ENCODE measurements at regions not wholly inside any gene's neighbourhood (a gene's known extent, or its start where the extent isn't known, plus 50 kb on each side); places are given as distances from the start of the nearest gene placed in this dataset.

DNA sequence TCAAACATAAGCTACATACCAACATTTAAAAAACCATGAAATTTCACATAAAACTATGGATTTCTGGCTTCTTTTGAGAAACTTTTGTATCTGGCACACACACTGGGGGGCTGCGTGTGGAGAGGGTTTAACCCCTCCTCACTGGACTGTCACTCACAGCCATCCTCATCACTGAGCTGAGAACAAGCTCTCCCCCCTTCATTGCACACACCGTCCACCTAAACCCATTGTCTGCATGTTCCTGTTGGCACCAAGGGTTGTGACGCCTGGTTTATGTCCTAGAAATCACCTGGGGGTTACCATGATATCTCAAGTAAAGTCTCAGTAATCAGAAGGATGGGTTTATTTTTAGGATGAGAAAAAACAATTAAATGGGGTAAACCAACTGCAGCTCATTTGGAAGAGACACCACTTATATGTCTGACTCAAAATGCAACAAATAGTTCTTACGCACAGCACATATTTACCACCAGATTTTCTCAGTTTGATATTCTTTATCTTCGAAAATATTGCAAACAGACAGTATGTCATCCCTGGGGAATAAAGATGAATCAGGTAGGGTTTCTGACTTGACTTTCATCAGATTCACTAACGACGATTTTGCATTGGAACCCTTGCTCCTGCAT, 218.5 kb upstream of the KLF6 start:
- DNase-seq = no peak

DNA sequence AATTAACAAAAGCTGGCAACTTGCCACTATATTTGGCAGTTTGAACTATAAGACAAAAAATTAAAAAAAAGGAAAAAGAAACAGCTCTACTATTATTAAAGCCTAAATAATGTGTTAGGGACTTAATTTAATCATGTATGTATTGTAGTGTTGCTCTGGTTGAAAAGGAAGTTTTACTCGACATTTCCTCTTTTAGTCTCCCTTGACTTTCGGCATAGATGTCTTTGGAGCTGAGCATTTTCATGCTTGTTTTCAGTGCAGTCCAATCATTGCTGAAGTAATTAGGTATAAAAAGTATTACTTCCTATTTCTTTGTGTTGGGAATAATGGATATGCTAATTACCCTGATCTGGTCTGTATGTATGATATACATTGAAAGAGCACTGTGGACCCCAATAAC, 216.8 kb upstream of the KLF6 start:
- no peak for DNase-seq

DNA sequence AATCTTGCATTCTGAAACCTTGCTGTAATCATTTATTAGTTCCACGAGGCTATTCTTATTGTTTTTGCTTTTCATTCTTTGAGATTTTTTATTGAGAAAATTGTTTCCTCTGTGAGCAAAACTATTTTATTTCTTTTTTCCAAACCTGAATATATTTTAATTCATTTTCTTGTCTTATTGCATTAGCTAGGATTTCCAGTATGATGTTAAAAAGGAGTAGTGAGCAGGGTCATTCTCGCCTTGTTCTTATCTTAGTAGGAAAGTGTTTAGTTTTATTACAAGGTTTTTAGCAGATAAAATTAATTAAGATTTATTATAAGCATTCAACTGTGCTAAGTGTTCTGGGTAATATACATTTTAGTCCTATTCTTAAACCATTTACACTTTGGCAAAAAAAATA, 214.6 kb upstream of the KLF6 start:
- DNase-seq = no peak

DNA sequence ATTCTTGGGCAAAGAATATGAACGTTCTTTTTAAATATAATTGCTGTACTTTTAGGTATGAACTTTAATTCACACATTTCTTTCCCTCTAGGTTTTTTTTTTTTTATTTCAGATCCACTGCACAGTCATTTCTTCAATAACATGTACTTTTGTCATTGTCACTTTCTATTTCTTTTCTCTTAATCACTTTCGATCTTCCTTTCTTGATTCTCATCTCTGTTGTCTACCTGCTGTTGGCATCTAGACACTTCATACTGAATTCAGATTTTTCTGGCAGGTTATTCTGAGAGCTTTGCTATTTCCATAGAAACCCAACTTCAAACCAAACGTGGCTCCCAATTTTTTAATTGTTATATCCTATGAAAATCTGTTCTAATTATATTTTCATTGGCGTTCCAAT, 211.7 kb upstream of the KLF6 start:
- DNase-seq = no peak

DNA sequence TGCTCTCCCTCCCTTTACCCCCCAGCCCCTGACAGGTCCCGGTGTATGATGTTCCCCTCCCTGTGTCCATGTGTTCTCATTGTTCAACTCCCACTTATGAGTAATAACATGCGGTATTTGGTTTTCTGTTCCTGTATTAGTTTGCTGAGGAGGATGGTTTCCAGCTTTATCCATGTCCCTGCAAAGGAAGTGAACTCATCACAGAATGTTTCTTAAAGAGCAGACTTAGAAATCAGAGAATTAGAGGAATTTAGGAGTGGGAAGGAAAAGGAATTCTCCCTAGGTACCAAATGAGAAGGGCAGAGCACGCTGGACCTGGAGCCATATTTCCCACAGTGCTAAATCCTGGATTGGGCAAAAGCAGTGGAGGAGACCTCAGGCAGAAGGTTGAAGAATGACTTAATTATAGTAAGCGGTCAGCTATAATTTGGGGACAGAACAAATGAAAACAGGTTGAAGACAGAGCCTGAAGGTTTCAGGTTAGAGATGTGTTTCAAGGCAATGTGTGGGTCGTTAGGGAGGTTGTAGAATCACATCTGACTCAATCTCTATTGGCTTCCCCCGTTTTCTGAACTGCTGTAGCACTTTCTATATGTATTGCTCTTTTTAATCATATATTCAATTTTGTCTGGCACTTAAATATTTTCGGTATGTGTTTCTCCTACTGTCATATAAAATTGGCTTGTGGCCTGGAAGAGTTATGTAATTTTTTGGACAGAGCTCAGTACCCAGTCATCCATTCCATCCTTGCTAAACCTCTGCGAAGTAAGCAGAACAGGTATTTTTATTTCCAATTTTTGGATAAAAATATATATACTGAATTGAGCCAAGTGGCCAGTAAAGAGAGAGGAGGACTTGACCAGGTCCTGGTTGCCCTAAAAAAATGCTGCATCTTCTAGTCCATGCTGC, 210.5 kb upstream of the KLF6 start:
- no peak for DNase-seq

DNA sequence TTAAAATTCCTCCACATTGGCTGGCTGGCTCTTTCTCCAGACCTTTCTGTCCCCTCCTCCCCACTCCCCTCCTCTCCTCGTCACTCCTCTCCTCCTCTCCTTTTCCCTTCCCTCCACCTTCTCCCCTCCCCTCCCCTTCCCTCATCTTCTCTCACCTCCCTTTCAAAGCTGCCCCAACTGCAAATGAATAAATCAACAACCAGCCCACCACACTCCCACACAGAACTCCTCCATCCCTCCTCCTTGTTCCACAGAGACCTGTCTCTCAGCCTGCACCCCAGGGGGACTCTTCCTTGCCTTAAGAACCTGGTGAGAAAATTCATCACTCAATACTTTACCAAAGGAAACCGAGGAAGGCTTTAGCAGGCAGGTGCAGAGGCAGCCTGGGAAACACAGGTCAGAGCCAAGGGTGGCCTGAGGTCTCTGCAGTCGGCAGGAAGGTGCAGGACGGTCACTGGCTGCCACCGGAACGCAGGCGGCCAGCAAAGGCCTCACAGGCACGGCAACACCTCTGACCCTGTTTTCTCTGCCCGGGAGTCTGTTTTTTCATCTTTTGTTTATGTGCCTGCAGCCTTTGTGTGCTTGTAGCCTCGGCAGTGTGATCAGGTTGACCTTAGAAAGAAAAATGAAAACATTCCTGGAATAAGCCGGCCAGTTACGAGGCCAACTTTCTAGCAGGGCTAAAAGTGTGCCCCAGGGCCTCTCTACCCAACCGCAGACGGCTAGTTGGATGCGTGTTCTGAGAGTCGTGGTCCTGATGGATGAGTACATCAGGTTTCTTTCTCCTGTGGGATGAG, 207.6 kb upstream of the KLF6 start:
- DNase-seq = no peak

DNA sequence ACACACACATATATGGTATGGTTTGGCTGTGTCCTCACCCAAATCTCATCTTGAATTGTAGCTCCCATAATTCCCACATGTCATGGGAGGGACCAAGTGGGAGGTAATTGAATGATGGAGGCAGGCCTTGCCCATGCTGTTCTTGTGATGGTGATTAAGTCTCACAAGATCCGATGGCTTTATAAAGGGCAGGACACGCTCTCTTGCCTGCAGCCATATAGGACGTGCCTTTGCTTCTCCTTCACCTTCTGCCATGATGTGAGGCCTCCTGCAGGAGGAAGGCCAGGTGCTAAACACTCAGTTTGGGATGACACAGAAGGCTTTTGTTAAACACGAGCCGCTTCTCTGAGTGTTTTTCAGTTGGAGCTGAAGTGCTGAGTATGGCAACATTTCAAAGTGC, 205.3 kb upstream of the KLF6 start:
- no peak for DNase-seq

DNA sequence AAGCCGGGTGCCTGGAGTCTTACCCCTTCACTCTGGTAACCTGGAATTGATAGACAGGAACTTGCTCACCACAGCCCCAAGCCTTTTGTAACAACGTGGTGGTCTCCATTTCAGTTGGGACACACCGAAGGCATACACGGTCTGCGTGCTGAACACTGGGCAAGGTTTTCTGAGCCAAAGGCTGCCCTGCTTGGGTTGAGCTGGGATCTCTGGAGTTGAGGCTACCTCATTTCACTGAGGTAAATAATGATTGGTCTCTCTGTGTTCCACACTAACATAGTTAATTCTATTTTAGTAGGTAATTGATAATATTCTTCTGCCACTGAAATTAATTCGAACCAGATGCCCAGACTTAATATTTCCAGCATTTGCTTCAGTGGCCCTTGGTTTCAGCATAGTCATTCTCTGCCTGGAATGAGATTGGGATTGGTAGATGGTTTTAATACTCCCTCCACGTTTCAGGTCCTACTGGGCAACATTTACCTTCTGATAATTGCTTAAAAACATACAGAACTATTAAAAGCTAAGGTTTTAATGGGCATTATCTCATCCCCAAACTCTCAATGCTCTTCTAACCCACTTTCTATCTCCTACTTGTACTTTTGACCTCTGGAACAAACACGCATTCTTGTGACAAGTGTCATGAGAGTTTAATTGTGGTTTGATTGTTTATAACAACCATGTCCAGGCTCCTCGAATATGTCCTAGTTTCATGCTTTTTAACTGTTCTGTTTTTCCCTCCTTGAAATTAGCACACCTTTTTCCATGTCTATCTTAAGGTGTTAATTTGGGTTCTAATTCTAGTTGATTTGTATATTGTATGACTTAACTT, 202.3 kb upstream of the KLF6 start:
- no peak for DNase-seq

DNA sequence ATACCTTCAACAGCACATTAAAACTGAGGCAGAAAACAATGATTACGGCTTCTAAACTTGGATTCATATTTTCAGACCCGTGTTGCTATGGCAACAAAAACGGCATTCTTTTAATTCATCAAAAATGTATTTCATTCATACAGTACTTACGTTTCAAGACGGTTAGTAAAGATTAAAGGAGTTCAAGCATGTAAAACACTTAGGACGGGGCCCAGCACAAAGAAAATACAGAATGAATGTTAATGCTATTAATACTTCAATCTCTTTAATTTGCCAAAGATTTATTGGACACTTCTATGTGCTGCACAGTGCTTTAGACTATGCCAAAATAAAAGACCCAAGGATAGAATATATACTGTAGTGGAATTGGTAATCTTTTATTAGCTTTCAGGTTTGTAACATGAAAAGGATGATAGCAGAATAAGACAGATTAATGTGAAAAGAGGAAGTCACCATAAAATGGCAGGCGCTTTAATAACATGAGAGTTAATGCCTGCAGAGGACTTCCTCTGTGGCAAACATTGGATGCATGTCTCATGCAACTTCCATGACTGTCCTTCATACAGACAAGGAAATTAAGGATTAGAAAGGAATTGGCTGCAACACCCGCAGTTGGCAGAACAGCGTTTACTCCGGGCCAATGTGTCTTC, 201.6 kb upstream of the KLF6 start:
- no peak for DNase-seq

DNA sequence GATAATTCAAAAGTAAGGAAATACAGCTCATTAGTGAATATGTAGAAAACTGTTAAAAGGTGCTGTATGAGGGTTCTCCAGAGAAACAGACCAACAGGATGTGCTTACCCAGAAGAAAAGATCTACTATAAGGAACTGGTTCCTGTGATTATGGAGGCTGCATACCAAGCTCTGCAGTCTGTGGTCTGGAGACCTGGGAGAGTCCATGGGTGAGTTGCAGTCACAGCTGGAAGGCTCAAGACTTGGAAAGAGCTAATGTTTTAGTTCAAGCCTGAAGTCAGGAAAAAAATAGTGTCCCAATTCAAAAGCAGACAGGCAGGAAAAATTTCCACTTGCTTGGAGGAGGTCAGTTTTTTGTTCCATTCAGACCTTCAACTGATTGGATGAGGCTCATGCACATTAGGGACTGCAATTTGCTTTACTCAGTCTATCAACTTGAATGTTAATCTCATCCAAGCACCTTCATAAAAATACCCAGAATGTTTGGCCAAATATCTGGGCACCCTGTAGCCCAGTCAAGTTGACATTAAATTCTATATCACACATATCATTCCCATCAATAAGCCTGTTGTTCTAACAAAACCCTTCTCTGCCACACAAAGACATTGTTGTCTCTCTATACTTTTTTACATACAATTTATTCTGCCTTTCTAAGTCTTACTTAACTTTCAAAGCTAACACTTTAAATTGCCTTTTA, 197.9 kb upstream of the KLF6 start:
- DNase-seq = no peak

DNA sequence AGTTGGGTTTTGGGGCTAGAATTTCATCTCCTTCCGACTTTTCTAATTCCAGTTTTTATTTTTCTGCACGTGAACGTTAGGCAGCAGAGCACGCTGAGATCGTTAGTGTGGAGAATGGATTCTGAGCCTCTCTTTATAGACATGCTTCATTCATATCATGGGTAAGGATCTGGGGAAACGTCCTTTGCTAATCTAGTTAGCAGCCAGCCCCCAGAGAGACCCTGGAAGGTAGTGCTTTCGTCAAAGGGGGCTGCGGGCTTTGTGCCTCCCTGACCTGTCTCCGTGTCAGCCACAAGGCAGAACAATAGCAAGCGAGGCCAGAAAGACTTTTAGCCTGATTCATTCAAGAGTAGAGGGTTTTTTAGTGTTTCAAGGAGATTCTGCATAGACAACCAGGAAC, 196.3 kb upstream of the KLF6 start:
- no peak for DNase-seq

DNA sequence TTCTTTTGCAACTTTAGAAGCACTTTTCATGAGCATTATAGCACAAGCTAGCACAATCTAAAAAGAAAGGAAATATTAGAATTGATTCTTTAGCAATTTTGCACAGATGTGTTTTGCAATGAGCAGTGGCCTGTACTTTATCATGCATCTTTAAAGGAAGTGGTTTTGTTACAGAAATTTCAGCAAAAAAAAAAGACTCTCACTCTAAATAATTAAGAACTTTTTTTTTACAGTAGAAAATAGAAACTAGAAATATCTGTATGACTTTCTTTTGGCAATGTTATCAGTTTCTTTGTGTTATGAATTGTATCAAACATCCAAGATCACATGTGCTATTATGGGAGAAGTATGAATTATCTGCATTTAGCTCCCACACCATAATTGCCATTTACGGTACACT, 195.7 kb upstream of the KLF6 start:
- no peak for DNase-seq

DNA sequence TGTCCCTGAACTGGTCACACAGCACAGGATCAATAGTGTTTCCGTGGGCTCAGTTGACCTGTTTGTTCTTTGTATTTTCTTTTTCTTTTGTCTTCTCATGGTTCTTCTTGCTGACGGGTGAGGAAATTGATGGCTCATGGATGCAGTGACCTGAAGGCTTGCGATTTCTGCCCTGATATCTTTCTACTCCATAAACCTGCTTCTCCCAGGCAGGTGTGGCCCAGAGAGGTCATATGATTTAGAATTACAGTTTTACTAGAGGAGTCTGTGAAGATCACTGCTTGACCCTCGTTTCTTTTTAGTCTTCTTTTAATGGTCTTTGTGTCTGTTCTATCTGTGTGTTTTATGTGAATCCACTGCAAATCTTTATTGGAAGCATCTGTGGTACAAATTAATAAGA, 195.1 kb upstream of the KLF6 start:
- no peak for DNase-seq

DNA sequence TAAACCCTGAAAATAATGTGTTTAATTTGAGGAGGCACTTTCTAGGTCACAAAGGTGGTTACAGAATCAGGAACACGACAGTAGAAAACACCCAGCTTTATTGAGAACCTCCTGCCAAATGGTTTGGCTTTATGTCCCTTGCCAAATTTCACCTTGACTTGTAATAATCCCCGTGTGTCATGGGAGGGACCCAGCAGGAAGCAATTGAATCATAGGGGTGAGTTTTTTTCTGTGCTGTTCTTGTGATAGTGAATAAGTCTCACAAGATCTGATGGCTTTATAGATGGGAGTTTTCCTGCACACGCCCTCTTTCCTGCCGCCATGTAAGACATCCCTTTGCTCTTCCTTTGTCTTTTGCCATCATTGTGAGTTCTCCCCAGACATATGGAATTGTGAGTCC, 193.8 kb upstream of the KLF6 start:
- DNase-seq = no peak

DNA sequence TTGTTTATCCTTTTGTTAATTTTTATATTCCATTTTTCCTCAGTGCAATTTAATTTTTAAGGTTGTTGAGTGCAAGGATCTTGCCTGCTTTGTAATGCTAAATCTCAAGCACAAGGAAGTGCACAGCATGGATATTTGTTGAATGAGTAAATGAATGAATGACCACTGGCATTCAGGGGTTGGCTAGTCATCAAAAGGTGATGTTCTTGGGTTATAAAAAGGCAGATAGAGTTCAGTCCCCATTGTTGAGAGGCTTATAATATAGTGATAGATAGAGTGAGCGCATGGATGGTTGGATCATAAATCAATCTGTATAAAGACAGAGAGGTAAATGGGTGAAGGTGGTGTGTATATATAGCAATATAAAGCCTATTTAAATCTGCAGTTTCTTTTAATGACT, 193.2 kb upstream of the KLF6 start:
- no peak for DNase-seq

DNA sequence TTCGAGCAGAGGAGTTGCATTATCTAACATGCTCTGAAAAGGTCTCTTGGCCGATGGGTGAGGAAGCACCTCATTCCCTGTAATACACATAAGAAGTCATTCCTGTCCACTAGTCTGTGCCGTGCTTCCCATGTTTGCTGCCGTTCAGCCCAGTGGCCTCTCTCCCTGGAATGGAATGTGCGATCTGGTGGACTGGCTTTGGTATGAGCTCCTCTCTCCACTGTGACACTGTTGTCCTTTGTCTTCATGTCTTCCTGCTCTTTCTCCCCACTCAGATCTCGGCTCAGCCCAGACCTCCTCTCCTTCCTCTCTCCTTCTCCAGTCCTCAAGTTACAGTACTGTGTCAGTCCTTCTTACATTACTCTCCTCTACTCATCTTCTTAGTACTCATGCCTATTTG, 192.8 kb upstream of the KLF6 start:
- no peak for DNase-seq

DNA sequence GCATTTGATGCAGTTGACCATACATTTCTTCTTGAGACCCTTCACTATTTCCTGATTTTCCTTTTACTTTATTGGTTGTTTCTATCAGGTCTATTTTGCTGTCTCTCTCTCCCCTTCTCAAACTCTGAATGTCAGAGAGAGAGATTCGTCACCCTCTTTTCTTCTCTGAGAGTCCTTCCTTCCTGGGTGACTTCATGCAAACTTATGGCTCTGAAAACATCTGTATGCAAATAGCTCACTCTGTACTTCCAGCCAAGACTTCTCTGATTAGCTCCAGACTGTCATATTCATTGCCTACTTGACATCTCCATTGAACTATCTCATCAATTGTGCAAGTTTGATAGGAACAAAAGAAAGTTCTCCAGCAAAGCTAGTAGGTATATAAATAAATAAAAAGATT, 191.7 kb upstream of the KLF6 start:
- no peak for DNase-seq

DNA sequence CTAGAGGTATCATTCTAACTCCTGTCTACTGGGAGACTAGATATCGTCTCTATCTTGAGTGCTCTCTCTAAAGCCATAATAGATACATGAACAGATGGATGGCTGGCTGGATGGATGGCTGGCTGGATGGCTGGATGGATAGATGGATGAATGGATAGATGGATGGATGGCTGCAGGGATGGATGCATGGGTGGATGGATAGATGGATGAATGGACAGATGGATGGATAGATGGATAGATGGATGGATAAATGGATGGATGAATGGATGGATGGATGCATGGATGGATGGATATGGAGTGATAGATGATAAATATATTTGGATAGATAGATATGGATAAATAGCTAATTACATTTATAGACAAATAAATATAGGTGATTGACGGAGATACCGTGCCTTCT, 191.2 kb upstream of the KLF6 start:
- no peak for DNase-seq

DNA sequence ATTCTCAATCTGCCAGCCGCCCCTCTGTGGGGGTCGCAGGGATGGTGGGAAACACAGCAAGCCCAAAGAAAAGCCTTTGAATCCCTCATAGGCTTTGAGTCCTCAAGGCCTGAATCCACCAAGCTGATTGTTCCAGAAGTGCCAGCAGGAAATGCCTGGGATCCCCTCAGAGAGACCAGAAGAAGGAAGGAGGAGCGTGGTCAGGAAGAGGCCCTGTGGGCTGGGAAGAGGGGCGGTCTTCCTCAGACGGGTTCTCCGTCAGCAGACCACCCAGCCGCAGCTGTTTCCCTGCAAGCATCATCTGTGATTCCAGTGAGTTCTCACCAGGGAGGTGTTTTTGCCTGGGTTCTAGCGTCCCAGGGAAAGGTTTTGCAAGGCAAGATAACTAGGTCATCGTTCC, 190.0 kb upstream of the KLF6 start:
- DNase-seq = no peak

DNA sequence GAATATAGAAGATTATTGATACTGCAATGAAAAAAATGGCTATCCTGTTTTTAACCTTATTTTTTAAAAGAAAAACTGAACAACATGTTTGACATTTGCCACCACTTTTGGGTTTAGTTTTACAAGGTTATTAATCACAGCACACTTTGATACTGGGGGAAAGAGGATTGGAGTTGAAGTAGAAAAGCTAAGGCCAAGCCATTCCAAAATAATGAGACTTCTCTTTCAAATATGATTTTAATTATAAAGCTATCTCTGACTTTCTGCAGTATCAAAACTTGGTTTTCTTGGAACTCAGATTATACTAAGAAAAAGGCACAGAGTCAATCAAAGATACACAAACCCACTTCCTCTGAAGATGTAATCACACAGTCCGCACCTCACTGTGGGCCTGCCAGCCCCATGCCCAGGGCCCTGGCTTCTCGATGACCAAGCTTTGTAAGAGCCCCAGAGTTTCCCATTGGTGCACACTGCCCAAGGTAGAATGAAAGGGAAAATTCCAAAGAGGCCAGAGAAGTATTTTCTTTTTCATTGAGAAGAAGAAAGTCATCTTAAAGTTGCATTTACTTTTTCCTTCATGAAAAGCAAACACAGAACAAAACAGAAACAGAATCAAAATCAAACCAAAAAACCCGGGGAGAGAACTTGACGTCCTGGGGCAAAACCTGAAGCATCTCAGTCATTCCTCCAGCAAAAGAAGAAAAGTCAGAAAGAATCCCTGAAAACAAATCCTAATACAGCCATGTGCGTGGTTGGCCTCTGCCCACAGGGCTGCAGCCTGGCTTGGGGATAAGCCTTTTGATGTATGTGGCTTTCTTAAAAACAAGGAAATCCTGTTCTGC, 187.7 kb upstream of the KLF6 start:
- DNase-seq = no peak

DNA sequence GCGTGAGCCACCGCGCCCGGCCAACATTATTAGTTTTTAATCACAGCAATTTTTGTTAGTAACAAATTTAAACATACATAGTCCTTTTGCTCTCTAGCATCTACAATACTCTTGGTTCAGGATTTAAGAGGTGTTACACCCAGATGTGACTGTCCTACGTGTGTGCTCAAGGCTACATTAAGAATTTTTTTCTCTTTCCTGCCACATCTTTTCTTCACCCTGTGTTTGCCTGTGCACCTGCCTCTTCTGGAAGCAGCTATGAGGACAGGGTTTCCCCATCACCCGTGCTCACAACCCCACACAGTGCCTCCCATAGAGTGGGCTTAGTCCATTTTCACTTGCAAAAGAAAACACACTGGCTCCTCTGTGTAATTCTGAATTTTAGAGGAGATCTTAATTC, 186.7 kb upstream of the KLF6 start:
- DNase-seq = no peak
